AG10803 (cell line): ENCODE measurements at regions not wholly inside any gene's neighbourhood (a gene's known extent, or its start where the extent isn't known, plus 50 kb on each side); places are given as distances from the start of the nearest gene placed in this dataset.

Experiments used
- DNase-seq: peaks from one replicate; pipeline ENCODE4 v3.0.0; 2010; ENCODE audit warnings: low read depth
- H3K4me3 ChIP-seq: 2 replicates; pipeline ENCODE4 v1.5.1; 2011; ENCODE audit warnings: mild to moderate bottlenecking, low read length, control low read depth
- TF ChIP-seq, protein P1 (sequence below): conservative IDR thresholded peaks from 2 replicates; pipeline ENCODE4 v1.5.1; 2011; ENCODE audit warnings: mild to moderate bottlenecking, low read length, control low read depth, inconsistent platforms

DNA sequence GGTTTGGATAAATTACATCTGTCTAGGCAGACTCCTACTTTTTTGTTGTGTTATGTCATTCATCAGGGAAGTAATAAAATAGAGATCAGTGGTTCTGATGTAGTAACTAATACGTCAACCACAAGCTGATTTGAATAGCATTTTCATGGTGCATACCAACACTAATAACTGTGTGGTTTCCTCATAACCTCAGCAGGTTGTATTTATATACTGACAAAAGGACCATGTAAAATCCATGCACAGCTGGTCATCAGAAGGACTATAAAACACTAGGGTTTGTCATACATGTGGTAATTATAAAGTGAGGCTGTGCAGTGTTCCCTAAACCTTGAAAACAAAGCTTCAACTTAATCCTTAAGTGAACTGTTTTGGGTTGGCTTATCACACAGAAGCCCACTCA lies 216.8 kb upstream of the RBMS3 start:
- TF ChIP-seq, protein P1, sequence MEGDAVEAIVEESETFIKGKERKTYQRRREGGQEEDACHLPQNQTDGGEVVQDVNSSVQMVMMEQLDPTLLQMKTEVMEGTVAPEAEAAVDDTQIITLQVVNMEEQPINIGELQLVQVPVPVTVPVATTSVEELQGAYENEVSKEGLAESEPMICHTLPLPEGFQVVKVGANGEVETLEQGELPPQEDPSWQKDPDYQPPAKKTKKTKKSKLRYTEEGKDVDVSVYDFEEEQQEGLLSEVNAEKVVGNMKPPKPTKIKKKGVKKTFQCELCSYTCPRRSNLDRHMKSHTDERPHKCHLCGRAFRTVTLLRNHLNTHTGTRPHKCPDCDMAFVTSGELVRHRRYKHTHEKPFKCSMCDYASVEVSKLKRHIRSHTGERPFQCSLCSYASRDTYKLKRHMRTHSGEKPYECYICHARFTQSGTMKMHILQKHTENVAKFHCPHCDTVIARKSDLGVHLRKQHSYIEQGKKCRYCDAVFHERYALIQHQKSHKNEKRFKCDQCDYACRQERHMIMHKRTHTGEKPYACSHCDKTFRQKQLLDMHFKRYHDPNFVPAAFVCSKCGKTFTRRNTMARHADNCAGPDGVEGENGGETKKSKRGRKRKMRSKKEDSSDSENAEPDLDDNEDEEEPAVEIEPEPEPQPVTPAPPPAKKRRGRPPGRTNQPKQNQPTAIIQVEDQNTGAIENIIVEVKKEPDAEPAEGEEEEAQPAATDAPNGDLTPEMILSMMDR: no peak
- peak; percentile 96 for DNase-seq
- H3K4me3 ChIP-seq: no peak overlapping the region

DNA sequence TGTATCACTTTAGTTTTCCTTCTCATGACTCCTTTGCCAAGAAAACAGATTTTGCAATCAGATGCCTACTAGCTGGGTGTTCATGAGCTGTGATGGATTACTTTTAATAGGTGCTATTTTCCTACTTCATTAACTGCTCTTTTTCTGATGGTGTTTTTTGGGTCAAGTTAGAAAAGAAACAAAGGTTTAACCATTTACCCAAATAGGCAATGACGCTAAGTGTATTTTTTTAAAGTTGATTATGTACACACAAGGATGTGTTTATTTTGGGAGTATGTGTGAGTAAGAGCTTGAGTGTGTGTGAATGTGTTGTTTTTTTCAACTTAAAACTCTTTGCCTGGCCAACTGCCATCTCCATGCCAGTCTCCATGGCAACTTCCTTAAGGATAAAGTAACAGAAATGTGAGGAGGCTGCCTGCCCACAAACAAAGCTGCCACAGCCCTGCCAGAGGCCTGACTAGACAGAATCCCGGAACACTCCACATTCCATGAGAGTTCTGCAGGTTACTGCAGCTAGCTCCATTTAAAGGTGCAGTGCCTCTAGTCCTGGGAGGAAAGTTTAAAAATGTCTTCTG lies 215.6 kb upstream of the RBMS3 start:
- TF ChIP-seq, protein P1: no peak
- peak; percentile 98 for DNase-seq

DNA sequence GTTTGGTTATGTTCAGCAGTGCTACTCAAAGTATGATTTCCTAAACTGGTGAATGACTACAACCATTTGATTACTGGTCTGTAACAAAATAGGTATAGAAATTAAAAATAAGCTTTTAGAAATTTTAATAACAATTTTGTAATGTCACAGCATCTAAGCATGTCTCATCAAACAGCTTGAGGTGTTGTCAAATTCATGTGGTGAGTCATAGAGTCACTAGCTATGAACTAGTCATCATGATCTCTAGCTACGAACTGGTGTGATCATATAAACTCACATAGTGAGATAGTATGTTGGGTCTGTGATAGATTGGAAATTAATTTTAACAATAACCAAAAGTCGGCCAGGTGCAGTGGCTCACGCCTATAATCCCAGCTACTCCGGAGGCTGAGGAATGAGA lies 213.9 kb upstream of the RBMS3 start:
- TF ChIP-seq, protein P1: no peak
- DNase-seq: peak; percentile 9
- no peak overlapping the region for H3K4me3 ChIP-seq

More for the DNA sequence above, 215.6 kb upstream of the RBMS3 start:
- no peak overlapping the region for H3K4me3 ChIP-seq

DNA sequence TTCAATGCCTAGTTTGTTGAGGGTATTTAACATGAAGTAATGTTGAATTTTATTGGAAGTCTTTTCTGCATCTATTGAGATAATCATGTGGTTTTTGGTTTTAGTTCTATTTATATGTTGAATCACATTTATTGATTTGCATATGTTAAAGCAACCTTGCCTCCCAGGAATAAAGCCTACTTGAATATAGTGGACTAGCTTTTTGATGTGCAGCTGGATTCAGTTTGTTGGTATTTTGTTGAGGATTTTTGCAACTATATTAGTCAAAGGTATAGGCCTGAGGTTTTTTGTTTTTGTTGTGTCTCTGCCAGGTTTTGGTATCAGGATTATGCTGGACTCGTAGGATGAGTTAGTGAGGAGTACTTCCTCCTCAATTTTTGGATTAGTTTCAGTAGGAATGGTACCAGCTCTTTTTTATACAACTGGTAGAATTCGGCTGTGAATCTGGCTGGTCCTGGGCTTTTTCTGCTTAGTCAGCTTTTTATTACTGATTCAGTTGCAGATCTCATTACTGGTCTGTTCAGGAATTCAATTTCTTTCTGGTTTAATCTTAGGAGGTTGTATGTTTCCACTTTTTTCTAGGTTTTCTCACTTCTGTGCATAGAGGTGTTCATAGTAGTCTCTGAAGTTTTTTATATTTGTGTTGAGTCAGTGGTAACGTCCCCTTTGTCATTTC lies 209.8 kb upstream of the RBMS3 start:
- DNase-seq: no peak
- no peak overlapping the region for H3K4me3 ChIP-seq
- TF ChIP-seq, protein P1: no peak

DNA sequence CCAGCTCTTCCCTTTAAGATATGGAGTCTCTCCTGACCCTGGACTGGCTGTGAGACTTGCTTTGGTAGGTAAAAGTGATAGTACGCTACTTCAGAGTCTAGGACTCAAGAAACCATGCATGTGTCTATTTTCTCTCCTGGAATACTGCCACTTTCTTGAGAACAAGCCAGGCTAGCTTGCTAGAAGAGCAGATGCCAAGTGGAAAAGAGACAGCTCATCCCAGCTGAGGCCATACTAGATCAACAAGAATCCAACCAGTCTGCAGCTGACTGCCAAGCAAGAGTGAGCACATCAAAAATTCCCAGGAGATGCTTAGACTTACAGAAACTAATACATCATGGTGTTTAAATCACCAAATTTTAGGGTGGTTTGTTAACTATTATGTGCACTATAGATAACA lies 208.3 kb upstream of the RBMS3 start:
- peak; percentile 49 for DNase-seq
- no peak overlapping the region for H3K4me3 ChIP-seq
- TF ChIP-seq, protein P1: no peak

DNA sequence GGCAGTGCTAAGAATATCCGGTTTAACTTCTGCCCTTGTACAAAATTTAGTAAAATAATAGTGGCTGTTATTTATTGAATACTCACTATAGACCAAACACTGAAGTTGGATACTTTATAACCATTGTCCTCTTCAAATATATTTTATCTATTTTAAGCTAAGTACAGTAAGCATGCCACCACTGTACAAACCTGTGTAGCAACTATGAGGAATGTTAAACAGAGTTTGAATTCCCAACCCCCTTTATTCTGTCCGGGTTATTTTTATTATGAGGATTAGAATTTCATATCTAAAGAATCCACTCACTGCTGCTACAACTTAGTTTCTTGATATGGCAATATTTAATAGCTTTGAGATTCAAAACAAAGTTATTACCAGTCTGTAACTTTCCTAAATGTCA lies 203.5 kb upstream of the RBMS3 start:
- no peak overlapping the region for H3K4me3 ChIP-seq
- TF ChIP-seq, protein P1: no peak
- DNase-seq: no peak

DNA sequence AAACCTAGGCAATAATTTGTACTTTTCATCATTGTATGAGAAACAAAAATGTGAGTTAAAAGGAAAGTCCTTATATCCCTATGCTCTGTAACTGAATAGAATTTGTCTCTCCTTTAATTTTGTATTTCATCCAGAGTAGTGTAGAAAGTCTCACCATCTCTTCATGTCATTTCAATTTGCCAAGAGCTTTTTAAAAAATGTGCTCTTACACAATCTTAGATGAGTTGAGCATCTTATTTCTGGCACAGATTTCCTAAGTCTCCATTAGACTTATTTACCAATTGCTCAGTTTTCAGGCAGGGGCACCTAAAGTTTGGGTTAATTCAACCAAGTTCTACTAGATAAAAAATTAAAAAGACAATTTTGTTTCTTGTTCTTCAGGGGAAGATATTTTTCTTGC lies 201.5 kb upstream of the RBMS3 start:
- TF ChIP-seq, protein P1: no peak
- no peak overlapping the region for H3K4me3 ChIP-seq
- peak; percentile 44 for DNase-seq
